ENCODE measurements at regions not wholly inside any gene's neighbourhood (a gene's known extent, or its start where the extent isn't known, plus 50 kb on each side); places are given as distances from the start of the nearest gene placed in this dataset.
"Not testable (repeated sequence)": the region's sequence is repeated elsewhere in the genome, so short reads cannot be mapped to it uniquely, and the experiment has no call there.

- DNase-seq: no peak
Measured at GRCh38 chr2:76163860-76164259, 453.1 kb upstream of the GCFC2 start.

DNA sequence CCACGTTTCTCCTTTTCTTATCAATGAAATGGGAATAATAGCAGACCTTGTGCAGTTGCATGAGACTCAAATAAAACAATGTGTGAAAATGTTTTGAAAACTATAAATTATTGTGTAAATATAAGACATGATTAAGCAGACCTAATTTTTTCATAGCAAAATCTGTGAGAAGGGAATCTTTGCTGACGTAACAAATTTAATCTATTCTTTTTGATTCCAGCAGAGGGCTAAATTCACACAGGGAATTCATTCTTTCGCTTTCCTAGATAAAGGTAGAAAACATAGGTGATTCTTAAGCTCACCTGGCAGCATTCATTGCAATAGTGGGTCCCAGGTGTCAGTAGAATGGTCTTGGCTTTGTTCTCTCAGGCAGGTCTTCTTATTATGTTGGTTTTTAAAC, 450.0 kb upstream of the GCFC2 start:
- DNase-seq: no peak

- no peak for DNase-seq
Measured at GRCh38 chr2:76159042-76159648, 448.4 kb upstream of the GCFC2 start.

DNA sequence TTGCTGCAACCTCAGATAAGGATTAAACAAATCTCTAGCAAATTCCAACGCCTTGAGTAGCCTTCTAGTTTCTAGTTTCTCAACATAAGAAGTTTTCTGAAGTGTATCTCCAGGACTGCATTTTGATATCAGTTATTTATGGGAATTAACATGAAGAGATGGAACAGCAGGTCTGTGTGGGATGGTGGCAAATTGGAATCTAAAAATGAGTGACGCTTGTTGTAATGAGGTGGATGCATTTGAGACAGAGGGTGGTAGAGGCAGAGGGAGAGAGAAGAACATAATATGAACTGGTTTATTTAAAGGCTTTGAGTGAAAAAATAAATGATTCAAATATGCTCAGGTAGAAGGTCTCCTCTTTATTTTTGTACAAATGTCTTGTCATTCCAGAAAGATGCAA, 446.8 kb upstream of the GCFC2 start:
- no peak for DNase-seq

- DNase-seq: no peak
Measured at GRCh38 chr2:76154981-76155380, 444.3 kb upstream of the GCFC2 start.

- DNase-seq: no peak
Measured at GRCh38 chr2:76149846-76150245, 439.1 kb upstream of the GCFC2 start.

DNA sequence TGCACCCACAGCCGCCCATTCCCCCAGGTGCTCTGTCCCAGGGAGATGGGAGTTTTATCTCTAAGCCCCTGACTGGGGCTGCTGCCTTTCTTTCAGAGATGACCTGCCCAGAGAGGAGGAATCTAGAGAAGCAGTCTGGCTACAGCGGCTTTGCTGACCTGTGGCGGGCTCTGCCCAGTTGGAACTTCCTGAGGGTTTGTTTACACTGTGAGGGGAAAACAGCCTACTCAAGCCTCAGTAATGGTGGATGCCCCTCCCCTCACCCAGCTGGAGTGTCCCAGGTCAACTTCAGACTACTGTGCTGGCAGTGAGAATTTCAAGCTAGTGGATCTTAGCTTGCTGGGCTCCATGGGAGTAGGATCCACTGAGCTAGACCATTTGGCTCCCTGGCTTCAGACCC, 428.6 kb upstream of the GCFC2 start:
- not testable (repeated sequence) for DNase-seq

GRCh38 chr2:76128622-76129021, 417.9 kb upstream of the GCFC2 start:
- no peak for DNase-seq

GRCh38 chr2:76120176-76120575, 409.5 kb upstream of the GCFC2 start:
- no peak for DNase-seq

- DNase-seq: no peak
Measured at GRCh38 chr2:76089683-76090082, 379.0 kb upstream of the GCFC2 start.

GRCh38 chr2:76083248-76083647, 372.5 kb upstream of the GCFC2 start:
- no peak for DNase-seq

DNA sequence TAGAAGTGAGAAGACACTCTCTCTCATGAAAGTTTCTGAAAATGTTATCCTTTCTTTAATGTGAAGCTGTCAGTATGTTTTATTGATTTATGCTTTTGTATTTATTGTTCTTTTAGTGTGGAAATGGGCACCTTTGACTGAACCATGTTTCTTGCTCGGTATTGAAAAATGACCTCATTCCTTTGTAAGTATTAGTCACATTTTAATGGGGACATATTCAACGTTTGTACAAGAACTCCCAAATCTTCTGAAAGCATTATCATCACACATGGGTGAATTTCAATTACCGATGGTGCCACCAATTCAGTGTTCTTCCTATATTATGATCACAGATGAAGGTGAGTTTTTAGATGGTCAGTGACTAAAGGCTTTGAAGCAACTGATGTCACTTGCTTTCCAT, 371.8 kb upstream of the GCFC2 start:
- DNase-seq: no peak

GRCh38 chr2:76080154-76080553, 369.4 kb upstream of the GCFC2 start:
- DNase-seq: no peak

DNA sequence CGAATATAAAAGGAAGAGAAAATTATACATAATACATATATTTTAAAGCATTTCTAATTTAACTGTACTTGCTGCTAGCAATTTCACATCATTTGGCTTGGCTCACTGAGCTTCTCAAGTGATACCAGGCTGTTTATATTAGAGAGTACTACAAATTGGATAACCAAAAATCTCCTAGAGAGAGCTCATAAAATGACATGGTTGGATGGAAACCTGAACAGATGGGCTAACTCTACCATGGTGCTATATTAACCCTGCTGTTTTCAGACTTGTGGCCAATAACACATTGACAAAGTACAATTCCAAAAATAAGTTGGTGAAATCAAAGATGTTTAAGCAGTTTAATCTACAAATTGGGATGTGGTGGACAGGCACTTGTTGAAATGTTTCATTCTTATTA, 364.4 kb upstream of the GCFC2 start:
- no peak for DNase-seq

GRCh38 chr2:76073992-76074604, 363.4 kb upstream of the GCFC2 start:
- no peak for DNase-seq

DNA sequence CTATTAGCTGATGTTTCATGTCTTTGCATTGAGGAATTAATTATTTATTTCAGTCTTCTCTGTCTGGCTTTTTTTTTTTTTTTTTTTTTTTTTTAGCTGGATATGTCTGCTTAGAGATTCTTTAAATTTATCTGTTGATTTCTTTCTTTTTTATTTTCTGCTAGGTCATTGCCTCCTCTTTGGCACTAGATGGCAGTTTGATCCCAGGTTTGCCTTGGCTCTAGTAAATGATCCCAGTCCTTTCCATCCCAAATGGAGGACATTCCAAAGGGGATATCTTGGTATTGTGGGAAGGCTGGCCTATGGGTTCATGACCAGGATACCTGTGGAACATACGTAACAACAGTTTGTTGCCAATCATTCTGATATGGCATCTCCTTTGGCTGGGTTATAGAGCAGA, 339.5 kb upstream of the GCFC2 start:
- no peak for DNase-seq

- no peak for DNase-seq
Measured at GRCh38 chr2:76044701-76045100, 334.0 kb upstream of the GCFC2 start.

DNA sequence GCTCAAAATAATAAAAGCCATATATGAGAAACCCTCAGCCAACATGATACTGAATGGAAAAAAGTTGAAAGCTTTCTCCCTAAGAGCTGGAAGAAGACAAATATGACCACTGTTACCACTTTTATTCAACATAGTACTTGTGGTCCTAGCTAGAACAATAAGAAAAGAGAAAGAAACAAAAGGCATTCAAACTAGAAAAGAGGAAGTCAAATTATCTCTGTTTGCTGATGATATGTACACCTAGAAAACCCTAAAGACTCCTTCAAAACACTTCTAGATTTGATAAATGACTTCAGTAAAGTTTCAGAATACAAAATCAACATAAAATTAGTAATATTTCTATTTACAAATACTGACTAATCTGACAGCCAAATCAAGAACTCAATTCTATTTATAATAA, 328.8 kb upstream of the GCFC2 start:
- DNase-seq: no peak

DNA sequence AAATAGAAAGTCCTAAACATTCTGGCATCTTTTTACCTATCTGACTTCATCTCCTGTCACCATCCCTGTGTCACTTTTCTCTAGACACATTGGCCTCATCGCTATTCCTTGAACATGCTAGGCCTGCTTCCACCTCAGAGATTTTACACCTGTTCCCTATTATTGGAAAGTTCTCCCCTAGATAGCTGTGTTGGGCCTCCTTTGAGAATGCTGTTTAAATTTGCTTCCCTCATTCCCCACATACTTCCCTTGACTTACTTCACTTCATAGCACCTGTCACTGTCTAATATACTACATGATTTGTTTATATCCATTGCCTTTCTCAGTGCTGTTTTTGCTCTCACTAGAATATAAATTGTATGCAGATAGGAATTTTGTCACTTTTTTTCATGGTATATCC, 317.0 kb upstream of the GCFC2 start:
- DNase-seq: no peak

DNA sequence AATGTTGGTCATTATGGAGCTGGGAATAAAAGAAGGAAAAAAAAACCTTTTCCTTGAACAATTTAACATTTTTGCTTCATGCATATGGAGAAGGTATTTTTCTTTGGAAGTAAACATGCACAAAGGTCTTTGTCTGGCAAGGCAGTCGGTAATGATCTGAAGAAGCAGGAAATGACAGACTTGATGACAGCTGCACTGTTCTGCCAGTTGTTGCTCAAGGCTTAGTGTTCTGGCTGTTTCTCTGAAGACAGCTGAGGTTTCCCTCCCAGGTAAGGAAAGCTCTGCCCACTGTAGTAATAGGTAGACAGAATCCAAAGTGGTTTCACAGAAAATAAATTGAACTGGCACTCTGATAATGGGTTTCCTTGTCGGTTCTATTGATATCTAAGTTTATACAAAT, 308.4 kb upstream of the GCFC2 start:
- DNase-seq: no peak

- no peak for DNase-seq
Measured at GRCh38 chr2:76009484-76009883, 298.8 kb upstream of the GCFC2 start.

- no peak for DNase-seq
Measured at GRCh38 chr2:76008001-76008702, 297.4 kb upstream of the GCFC2 start.

- DNase-seq: no peak
Measured at GRCh38 chr2:76000425-76000824, 289.7 kb upstream of the GCFC2 start.

- DNase-seq: no peak
Measured at GRCh38 chr2:75998451-75998850, 287.7 kb upstream of the GCFC2 start.

- DNase-seq: no peak
Measured at GRCh38 chr2:75994759-75995158, 284.0 kb upstream of the GCFC2 start.

Measured in activated naive CD4-positive, alpha-beta T cell treated with Interleukin-2 at 50 U/mL for 16 hours (primary cell).